Activated T-cell treated with anti-CD3 and anti-CD28 coated beads, Interleukin-2, amount 50 U/mL, for 72 hours (primary cell): ENCODE measurements at regions not wholly inside any gene's neighbourhood (a gene's known extent, or its start where the extent isn't known, plus 50 kb on each side); places are given as distances from the start of the nearest gene placed in this dataset.

Experiments used
- ATAC-seq, 2 donors: fragments of 150-1000 bp; cut with Tn5 transposase; replicated peaks in 1 of 2; 2 replicates each; pipeline ENCODE4 v1.10.0; 2021; ENCODE audit warnings: moderate library complexity in 2 of 2, mild to moderate bottlenecking in 1 of 2
- DNase-seq, 2 donors: peaks; one replicate each; pipeline ENCODE4 v3.0.0; 2021 to 2022; ENCODE audit warnings: mixed read lengths in 1 of 2
- H3K27ac Mint-ChIP-seq: one replicate; pipeline ENCODE4 v1.8.0; 2022; ENCODE audit warnings: mild to moderate bottlenecking, moderate library complexity, mixed read lengths
- H3K27me3 Mint-ChIP-seq: one replicate; pipeline ENCODE4 v1.8.0; 2022; ENCODE audit warnings: low read depth, mixed read lengths
- H3K36me3 Mint-ChIP-seq, 2 donors: one replicate each; pipeline ENCODE4 v1.8.0; 2022; ENCODE audit warnings: mixed read lengths in 2 of 2, mild to moderate bottlenecking in 1 of 2; ENCODE audit not compliant: insufficient read depth in 2 of 2
- H3K4me1 Mint-ChIP-seq: one replicate; pipeline ENCODE4 v1.8.0; 2022; ENCODE audit warnings: low read depth, mixed read lengths
- H3K4me3 Mint-ChIP-seq, 2 donors: one replicate each; pipeline ENCODE4 v1.8.0; 2022; ENCODE audit warnings: mild to moderate bottlenecking in 2 of 2, mixed read lengths in 2 of 2, moderate library complexity in 2 of 2
- H3K9me3 Mint-ChIP-seq, 2 donors: one replicate each; pipeline ENCODE4 v1.8.0; 2022; ENCODE audit warnings: mixed read lengths in 2 of 2

DNA sequence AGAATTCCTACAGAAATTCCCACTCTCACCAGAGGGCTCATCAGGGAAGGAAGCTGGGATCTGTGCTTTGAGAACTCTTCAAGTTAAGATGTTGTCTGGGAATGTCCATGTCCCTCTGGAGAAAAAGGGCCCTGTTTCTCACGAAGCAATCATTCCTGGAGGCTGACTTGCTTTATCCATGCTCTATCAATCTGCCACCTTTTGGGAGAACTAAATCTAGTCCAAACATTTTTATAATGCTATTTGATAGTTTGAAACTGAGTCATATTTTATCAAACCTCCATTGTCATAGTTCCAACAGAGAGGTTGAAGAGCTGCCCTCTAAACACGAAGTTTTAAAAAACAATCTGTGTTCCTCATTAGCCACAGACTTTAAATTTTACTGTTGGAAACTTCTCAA, 219.2 kb downstream of the MTX2 start:
- no peak overlapping the region for H3K4me3 Mint-ChIP-seq
- H3K27me3 Mint-ChIP-seq, result peaks cover 59% of the 10 kb centered on the region
- DNase-seq (no peak), ATAC-seq (no peak)
- peaks cover 0 to 2% of the 10 kb centered on the region in 2 donors for H3K36me3 Mint-ChIP-seq
- no peak overlapping the region for H3K27ac Mint-ChIP-seq
- H3K4me1 Mint-ChIP-seq, result peaks cover 12% of the 10 kb centered on the region
- peaks cover 0 to 4% of the 10 kb centered on the region in 2 donors for H3K9me3 Mint-ChIP-seq

DNA sequence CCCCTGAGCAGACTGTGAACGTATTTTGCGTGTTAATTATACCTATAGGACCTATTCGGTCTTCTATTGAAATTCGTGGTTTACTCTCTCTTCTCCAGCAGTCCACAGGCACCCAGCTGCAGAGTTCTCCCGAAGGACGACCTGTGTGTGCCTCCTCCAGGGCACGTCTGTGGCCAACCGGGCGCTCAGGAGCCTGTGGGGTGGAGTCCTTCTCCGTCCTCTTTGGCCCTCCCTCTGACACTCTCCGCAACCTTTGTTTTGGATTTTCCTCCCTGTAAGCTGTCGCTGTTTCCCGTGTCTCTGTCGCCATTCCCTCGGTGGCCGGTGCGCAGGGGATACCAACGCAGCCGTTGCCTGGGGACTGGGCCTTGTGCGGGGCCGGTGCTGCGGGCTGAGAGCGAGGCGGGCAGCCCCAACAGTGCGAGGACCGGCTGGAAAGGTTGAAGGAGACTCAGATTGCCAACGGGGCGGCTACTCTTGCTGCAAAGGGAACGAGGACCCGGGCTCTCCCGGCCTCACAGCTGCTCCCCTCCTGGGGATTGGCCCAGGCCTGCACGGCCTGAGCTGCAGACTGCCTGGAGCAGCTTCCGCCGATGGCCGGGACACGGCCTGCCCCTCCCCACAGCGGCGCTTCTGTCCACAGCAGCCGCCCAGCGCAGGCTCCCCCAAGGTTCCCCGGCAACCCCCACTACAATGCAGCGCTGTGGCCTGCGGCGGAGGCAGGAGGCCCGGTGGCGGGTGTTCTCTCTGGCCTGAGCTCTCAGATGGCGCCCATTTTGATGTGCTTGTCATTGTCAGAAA, 221.0 kb downstream of the MTX2 start:
- no peak for ATAC-seq
- no peak overlapping the region for H3K4me3 Mint-ChIP-seq
- peaks cover 0 to 4% of the 10 kb centered on the region in 2 donors for H3K9me3 Mint-ChIP-seq
- H3K4me1 Mint-ChIP-seq, result peaks cover 18% of the 10 kb centered on the region
- no peak for DNase-seq
- H3K27ac Mint-ChIP-seq, result no peak overlapping the region
- H3K36me3 Mint-ChIP-seq, result peaks cover 0 to 2% of the 10 kb centered on the region in 2 donors
- H3K27me3 Mint-ChIP-seq, result peaks cover 65% of the 10 kb centered on the region

DNA sequence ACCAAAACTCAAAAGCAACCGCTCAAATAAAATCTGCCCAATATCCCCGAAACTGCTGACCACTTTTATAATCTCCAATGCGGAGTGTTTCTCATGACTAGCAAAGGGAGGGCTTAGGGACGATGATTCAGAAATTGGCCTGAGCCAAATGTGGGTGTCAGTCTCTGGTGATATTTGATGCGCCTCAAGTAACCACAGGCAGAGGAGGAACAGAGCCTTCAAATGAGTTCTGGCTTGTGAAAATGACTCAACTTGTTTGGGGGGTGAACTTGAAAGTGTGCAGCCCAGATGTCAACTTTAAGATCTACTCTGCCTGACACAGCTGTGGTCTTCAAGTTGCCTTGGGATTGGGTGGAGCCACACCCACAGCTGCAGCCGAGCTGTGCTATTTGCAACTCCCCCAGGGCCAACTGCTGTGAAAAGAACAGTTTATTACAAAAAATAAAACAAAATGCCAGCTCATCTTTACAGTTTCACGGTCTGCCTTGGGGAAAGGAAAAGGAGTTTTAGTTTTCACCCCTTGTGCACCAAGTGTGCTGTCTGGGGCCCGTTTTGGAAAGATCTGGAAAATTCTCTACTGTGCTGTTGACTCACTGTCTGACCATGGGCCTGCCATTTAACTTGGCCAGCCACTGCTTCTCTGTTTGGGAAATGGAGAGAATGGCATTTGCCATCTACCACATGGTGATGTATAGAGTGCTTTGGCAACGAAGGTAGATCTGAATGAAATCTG, 222.1 kb downstream of the MTX2 start:
- peaks cover 0 to 2% of the 10 kb centered on the region in 2 donors for H3K36me3 Mint-ChIP-seq
- no peak overlapping the region for H3K27ac Mint-ChIP-seq
- H3K4me1 Mint-ChIP-seq, result peaks cover 19% of the 10 kb centered on the region
- H3K4me3 Mint-ChIP-seq, result peak overlapping the region; percentile 48 to 51
- DNase-seq (peak; percentile 43 to 73), ATAC-seq (peak; percentile 97)
- peaks cover 0 to 4% of the 10 kb centered on the region in 2 donors for H3K9me3 Mint-ChIP-seq
- H3K27me3 Mint-ChIP-seq, result peaks cover 69% of the 10 kb centered on the region

DNA sequence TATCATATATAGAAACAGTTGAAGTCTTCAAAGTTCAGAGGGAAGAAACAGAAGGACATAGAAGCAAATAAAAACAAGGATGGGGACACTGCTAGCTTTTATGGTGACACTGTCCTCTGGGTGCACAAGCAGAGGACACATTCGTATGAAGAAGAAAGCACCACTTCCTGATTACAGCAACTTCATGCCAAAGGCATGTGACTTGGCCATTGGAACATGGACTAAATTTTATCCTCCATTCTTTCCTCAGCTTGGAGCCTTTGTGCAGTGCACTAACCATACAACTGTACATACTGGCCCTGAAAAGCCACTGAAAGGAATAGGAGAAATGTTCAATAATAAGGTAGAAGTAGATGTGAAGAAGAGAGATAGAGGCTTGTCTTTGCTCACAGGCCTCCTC, 223.3 kb downstream of the MTX2 start:
- ATAC-seq (no peak), DNase-seq (no peak)
- Mint-ChIP-seq H3K27ac (no peak overlapping the region), H3K27me3 (peaks cover 58% of the 10 kb centered on the region), H3K4me1 (peaks cover 19% of the 10 kb centered on the region), H3K36me3 (peaks cover 0 to 2% of the 10 kb centered on the region in 2 donors), H3K9me3 (peaks cover 0 to 4% of the 10 kb centered on the region in 2 donors), H3K4me3 (no peak overlapping the region)

DNA sequence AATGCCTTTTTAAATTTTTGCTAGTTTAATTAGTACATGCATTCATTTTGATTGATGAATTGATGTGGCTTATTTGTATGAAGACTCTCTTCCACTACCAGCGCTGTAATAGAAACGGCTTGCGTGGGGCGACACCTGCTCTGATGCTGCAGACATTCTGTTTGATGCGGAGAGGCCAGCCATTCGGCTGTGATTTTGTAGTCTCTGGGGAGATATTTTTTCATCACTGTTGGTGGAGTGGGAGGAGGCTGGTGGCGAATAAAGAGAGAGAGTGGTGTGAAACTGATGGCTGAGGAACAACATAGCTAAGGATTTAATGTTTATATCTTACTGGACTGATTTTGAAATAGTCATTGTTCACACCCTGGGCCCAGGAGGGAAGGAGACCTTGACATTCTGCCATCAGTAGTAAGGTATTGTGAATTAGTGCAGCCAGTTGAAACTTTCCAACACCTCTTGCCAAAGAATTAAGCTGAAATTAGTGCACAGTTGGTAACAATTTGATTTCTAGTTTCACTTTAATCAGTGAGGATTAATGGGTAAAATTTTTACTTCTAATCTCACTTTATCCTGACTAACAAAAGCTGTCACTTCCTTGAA, 224.1 kb downstream of the MTX2 start:
- Mint-ChIP-seq H3K27me3 (peaks cover 50% of the 10 kb centered on the region), H3K36me3 (no peaks in the 10 kb centered on the region), H3K9me3 (no peaks in the 10 kb centered on the region), H3K4me1 (peaks cover 19% of the 10 kb centered on the region), H3K4me3 (no peak overlapping the region), H3K27ac (no peak overlapping the region)
- no peak for ATAC-seq
- no peak for DNase-seq

DNA sequence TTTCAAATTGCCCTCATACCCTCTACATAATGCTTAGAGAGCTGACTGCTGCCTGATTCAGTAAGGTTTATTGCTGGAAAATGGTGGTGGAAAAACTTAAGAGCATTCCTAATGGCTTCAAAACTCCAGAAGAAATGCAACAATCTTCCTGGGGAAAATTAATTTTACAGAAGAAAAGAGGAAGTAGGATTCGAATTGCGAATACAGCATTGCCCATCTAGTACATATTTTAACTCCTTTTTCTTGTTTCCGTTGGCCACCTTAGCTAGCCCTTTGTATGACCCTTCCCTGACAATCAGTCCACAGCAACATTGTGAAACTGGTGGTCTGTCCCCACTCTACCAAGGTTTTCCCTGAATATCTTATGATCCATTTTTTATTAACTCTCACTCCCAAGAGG, 224.7 kb downstream of the MTX2 start:
- no peak for ATAC-seq
- Mint-ChIP-seq H3K27ac (no peak overlapping the region), H3K36me3 (no peaks in the 10 kb centered on the region), H3K4me3 (no peak overlapping the region), H3K27me3 (peaks cover 47% of the 10 kb centered on the region), H3K9me3 (no peaks in the 10 kb centered on the region), H3K4me1 (peaks cover 19% of the 10 kb centered on the region)
- no peak for DNase-seq

DNA sequence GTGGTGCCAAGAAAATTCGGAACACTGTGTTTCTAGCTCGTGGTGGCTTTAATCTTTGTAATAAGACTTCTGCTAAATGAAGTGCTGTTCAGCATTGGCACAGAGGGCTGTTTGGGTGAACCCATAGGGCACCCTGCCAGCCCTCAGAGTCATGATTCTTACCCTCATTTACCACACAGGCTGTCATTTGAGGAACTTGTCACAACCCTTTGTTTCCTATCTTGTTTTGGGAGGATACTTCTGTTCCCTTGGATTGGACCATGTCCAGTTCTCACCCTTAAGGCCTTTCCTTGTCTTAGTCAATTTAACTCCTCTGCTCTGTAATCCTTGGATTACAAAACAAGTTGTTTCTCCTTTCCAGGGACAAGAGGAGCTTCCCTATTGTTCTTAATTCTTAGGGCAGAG, 225.7 kb downstream of the MTX2 start:
- no peak for ATAC-seq
- Mint-ChIP-seq H3K4me3 (no peak overlapping the region), H3K27ac (no peak overlapping the region), H3K9me3 (no peaks in the 10 kb centered on the region), H3K4me1 (peaks cover 19% of the 10 kb centered on the region), H3K27me3 (peaks cover 46% of the 10 kb centered on the region), H3K36me3 (no peaks in the 10 kb centered on the region)
- peak; percentile 24 to 27 for DNase-seq

DNA sequence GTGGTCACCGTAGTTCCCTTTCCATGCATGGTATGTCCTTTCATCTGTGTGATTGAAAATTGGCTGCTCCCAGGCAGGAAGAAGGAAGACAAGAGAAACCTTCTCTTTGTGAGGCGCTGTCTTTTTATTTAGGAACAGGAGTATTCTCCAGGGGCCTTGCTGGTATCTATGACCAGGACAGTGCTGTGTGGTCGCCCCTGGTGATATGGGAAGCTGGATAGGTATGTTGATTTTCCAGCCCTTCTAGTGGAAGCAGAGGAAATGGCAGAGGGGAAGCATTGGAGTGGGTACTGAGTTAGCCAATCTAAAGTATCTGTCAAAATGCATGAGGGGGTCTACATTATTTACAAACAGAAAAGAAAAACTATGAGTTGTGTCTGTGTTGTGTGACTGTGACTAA, 226.6 kb downstream of the MTX2 start:
- no peak for ATAC-seq
- no peak for DNase-seq
- H3K27ac Mint-ChIP-seq, result no peak overlapping the region

DNA sequence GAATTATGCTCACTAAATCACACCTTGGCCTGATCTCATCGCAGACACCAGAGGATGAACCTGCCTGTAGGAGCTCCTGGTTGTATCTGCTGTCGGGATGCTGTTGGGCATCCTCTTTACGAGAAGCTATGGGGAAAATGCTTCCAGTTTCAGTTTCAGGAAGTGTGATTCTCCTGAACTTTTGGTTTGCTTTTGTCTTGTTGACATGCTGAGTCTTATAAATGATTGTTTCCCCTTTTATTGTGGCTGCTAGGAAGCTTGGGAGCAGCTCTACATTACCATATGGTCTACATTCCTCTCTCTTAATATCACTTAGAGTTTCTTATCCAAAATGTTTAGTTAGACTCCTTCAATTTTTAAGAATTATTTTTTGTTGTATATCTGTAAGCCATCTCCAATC, 227.5 kb downstream of the MTX2 start:
- H3K27ac Mint-ChIP-seq, result no peak overlapping the region
- ATAC-seq (no peak), DNase-seq (no peak)
- peaks cover 8% of the 10 kb centered on the region for H3K4me1 Mint-ChIP-seq
- no peaks in the 10 kb centered on the region for H3K36me3 Mint-ChIP-seq
- H3K9me3 Mint-ChIP-seq, result no peaks in the 10 kb centered on the region
- H3K4me3 Mint-ChIP-seq, result no peak overlapping the region
- peaks cover 48% of the 10 kb centered on the region for H3K27me3 Mint-ChIP-seq

More for the DNA sequence above, 226.6 kb downstream of the MTX2 start:
- Mint-ChIP-seq H3K36me3 (no peaks in the 10 kb centered on the region), H3K4me1 (peaks cover 17% of the 10 kb centered on the region), H3K4me3 (no peak overlapping the region), H3K27me3 (peaks cover 48% of the 10 kb centered on the region), H3K9me3 (no peaks in the 10 kb centered on the region)

DNA sequence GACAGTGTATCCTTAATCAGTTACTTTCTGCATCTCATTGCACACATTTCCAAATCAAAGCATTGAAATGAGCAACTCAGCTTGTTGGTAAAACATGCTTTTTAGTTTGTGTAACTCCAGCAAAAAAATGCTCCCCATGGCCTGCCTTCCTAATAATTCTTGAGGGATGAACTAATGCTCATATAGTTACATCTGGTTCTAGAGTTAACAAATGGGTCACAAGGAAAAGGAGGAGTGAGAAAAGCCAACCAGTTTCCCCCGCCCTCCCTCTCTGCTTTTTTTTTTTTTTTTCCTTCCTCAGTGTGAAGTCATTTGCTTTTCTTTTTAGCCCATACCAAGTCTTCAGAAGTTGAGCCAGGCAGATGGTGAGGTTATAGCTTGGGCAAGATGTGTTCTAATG, 231.7 kb downstream of the MTX2 start:
- Mint-ChIP-seq H3K27ac (no peak overlapping the region), H3K9me3 (no peaks in the 10 kb centered on the region), H3K4me3 (no peak overlapping the region), H3K27me3 (peaks cover 41% of the 10 kb centered on the region), H3K4me1 (no peaks in the 10 kb centered on the region), H3K36me3 (no peaks in the 10 kb centered on the region)
- no peak for DNase-seq
- no peak for ATAC-seq

DNA sequence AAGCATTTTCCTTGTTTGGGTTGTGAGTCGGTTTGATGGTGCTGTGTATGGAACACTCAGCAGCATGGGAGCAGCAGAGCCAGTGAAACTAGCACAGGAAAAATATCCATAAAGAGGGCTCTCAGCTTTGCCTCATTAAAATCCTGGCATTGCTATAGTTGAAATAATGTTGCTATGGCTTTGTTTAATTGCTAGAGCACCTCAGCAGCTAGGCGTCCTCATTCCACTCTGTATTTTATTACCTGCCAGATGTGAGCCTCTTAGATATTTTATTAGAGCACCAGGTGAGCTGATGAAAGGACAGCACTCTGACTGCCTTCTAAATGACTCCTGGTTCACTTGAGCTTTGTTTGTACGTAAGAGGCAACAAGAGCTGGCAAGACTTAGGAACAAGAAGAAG, 232.4 kb downstream of the MTX2 start:
- DNase-seq, result no peak
- H3K27ac Mint-ChIP-seq, result no peak overlapping the region
- no peaks in the 10 kb centered on the region for H3K4me1 Mint-ChIP-seq
- H3K4me3 Mint-ChIP-seq, result no peak overlapping the region
- no peaks in the 10 kb centered on the region for H3K36me3 Mint-ChIP-seq
- no peaks in the 10 kb centered on the region for H3K9me3 Mint-ChIP-seq
- ATAC-seq, result no peak
- peaks cover 37% of the 10 kb centered on the region for H3K27me3 Mint-ChIP-seq

DNA sequence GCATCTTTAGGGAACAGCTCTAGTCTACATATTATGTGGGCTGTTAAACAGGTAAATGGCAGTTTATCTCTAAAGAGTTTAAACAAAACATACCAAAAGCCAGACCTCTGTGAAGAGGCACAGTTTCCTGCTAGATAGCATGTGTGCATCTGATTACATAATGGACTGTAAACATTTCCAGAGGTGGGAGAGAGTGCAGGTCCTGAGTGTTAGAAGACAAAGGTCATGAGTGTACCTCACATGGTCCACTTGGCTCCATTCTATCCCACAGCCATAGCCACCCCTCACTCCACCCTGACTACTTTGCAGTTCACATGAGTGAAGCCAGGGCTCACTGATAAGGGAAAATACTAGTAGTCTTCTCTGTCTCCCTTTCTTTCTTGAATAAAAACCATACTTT, 233.4 kb downstream of the MTX2 start:
- no peak overlapping the region for H3K4me3 Mint-ChIP-seq
- no peaks in the 10 kb centered on the region for H3K36me3 Mint-ChIP-seq
- no peak overlapping the region for H3K27ac Mint-ChIP-seq
- no peaks in the 10 kb centered on the region for H3K9me3 Mint-ChIP-seq
- peaks cover 37% of the 10 kb centered on the region for H3K27me3 Mint-ChIP-seq
- no peak for DNase-seq
- no peak for ATAC-seq
- H3K4me1 Mint-ChIP-seq, result peaks cover 4% of the 10 kb centered on the region

DNA sequence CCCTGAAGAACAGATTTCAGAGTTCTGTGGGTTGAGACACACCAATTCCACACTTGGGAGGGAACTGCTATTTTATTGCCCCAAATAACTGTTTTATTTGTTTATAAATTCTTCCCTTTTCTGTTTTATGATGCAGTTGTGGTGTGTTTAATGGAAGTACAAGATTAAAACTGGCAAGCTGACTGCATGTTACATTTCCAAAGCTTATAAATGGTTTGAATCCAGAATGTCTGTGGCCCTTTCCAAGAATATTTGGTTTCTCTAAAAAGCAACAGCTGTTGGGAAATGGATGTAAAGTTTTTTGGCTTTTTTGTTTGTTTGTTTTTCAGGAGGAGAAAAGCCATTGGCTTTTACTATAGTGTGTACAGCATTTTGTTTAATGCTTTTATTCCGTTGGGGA, 234.5 kb downstream of the MTX2 start:
- no peak for ATAC-seq
- no peak for DNase-seq
- H3K4me3 Mint-ChIP-seq, result no peak overlapping the region
- peaks cover 15% of the 10 kb centered on the region for H3K4me1 Mint-ChIP-seq
- peaks cover 36% of the 10 kb centered on the region for H3K27me3 Mint-ChIP-seq
- H3K36me3 Mint-ChIP-seq, result no peaks in the 10 kb centered on the region
- H3K27ac Mint-ChIP-seq, result no peak overlapping the region
- H3K9me3 Mint-ChIP-seq, result no peaks in the 10 kb centered on the region
